ENCODE measurements at regions not wholly inside any gene's neighbourhood (a gene's known extent, or its start where the extent isn't known, plus 50 kb on each side); places are given as distances from the start of the nearest gene placed in this dataset.

GRCh38 chr14:27435923-27436670 is 838.3 kb upstream of the NOVA1 start:
- WGBS (ENCODE audit: extremely low coverage, insufficient coverage, insufficient read length): no CpG with 5 or more reads among the region's 3 CpGs
- H3K79me2 ChIP-seq (ENCODE audit: control insufficient read depth, insufficient read depth, low read length, poor library complexity): no peaks in the 10 kb centered on the region

GRCh38 chr14:27484633-27485032 is 886.8 kb upstream of the NOVA1 start:
- no peak overlapping the region for H3K14ac ChIP-seq (ENCODE audit: low read length)
- no peak for DNase-seq
- no peak overlapping the region for H3K4me2 ChIP-seq (ENCODE audit: low read length)
- H4K8ac ChIP-seq (ENCODE audit: low read depth, low read length): no peak overlapping the region
- H3K4me3 ChIP-seq (ENCODE audit: low read depth, low read length): no peak overlapping the region
- H2BK5ac ChIP-seq (ENCODE audit: low read depth, low read length, poor library complexity): no peak overlapping the region
- H3K4me1 ChIP-seq (ENCODE audit: control insufficient read depth in 1 of 2, insufficient read depth in 2 of 2, low read length in 2 of 2): no peaks in the 10 kb centered on the region
- H4K91ac ChIP-seq (ENCODE audit: low read depth, low read length): no peak overlapping the region
- H3K36me3 ChIP-seq (ENCODE audit: control insufficient read depth in 1 of 2, insufficient read depth in 2 of 2, low read length in 2 of 2): no peaks in the 10 kb centered on the region
- H4K12ac ChIP-seq (ENCODE audit: low read depth, low read length): no peak overlapping the region
- H2BK12ac ChIP-seq (ENCODE audit: low read length): no peak overlapping the region
- no peak overlapping the region for H3K9ac ChIP-seq (ENCODE audit: low read length)
- no peak overlapping the region for H3K27ac ChIP-seq (ENCODE audit: low read depth, low read length)
- H3K9me3 ChIP-seq (ENCODE audit: insufficient read depth, low read depth, low read length): no peaks in the 10 kb centered on the region
- H2BK120ac ChIP-seq (ENCODE audit: insufficient read depth, low read length, poor library complexity): no peak overlapping the region
- no peak overlapping the region for H3K4ac ChIP-seq (ENCODE audit: low read depth, low read length)
- H3K23ac ChIP-seq (ENCODE audit: low read length): no peak overlapping the region
- H3K27me3 ChIP-seq (ENCODE audit: insufficient read depth, low read length): no peaks in the 10 kb centered on the region
- H2AFZ ChIP-seq (ENCODE audit: insufficient read depth, low read length, poor library complexity): no peak overlapping the region
- no peaks in the 10 kb centered on the region for H3K79me1 ChIP-seq (ENCODE audit: low read length)
- H3K18ac ChIP-seq (ENCODE audit: low read length): no peak overlapping the region
- H3K79me2 ChIP-seq (ENCODE audit: control insufficient read depth, insufficient read depth, low read length, poor library complexity): no peaks in the 10 kb centered on the region
- H2AK5ac ChIP-seq (ENCODE audit: low read length): no peak overlapping the region

More at GRCh38 chr14:27435923-27436670, 838.3 kb upstream of the NOVA1 start:
- DNase-seq: no peak
- Histone ChIP-seq H3K18ac (ENCODE audit: low read length) (no peak overlapping the region), H2BK5ac (ENCODE audit: low read depth, low read length, poor library complexity) (no peak overlapping the region), H3K4me2 (ENCODE audit: low read length) (no peak overlapping the region), H2AFZ (ENCODE audit: insufficient read depth, low read length, poor library complexity) (no peak overlapping the region), H4K8ac (ENCODE audit: low read depth, low read length) (no peak overlapping the region), H3K23ac (ENCODE audit: low read length) (no peak overlapping the region), H3K9me3 (ENCODE audit: insufficient read depth, low read depth, low read length) (no peaks in the 10 kb centered on the region), H4K91ac (ENCODE audit: low read depth, low read length) (no peak overlapping the region), H3K36me3 (ENCODE audit: control insufficient read depth in 1 of 2, insufficient read depth in 2 of 2, low read length in 2 of 2) (no peaks in the 10 kb centered on the region), H3K4me3 (ENCODE audit: low read depth, low read length) (no peak overlapping the region), H3K9ac (ENCODE audit: low read length) (no peak overlapping the region), H3K27me3 (ENCODE audit: insufficient read depth, low read length) (no peaks in the 10 kb centered on the region), H2BK12ac (ENCODE audit: low read length) (no peak overlapping the region), H3K4ac (ENCODE audit: low read depth, low read length) (no peak overlapping the region), H3K79me1 (ENCODE audit: low read length) (no peaks in the 10 kb centered on the region), H3K4me1 (ENCODE audit: control insufficient read depth in 1 of 2, insufficient read depth in 2 of 2, low read length in 2 of 2) (no peaks in the 10 kb centered on the region), H3K27ac (ENCODE audit: low read depth, low read length) (no peak overlapping the region), H3K14ac (ENCODE audit: low read length) (no peak overlapping the region), H2BK120ac (ENCODE audit: insufficient read depth, low read length, poor library complexity) (no peak overlapping the region), H4K12ac (ENCODE audit: low read depth, low read length) (no peak overlapping the region), H2AK5ac (ENCODE audit: low read length) (no peak overlapping the region)

- H2BK5ac ChIP-seq (ENCODE audit: low read depth, low read length, poor library complexity): no peak overlapping the region
Measured at GRCh38 chr14:27485193-27485592, 887.4 kb upstream of the NOVA1 start.

GRCh38 chr14:27506272-27506671 is 908.4 kb upstream of the NOVA1 start:
- Histone ChIP-seq H3K79me1 (ENCODE audit: low read length) (no peaks in the 10 kb centered on the region), H2BK12ac (ENCODE audit: low read length) (no peak overlapping the region), H2AFZ (ENCODE audit: insufficient read depth, low read length, poor library complexity) (no peak overlapping the region), H3K4me1 (ENCODE audit: control insufficient read depth in 1 of 2, insufficient read depth in 2 of 2, low read length in 2 of 2) (no peaks in the 10 kb centered on the region), H3K9ac (ENCODE audit: low read length) (no peak overlapping the region), H3K36me3 (ENCODE audit: control insufficient read depth in 1 of 2, insufficient read depth in 2 of 2, low read length in 2 of 2) (no peaks in the 10 kb centered on the region), H3K18ac (ENCODE audit: low read length) (no peak overlapping the region), H3K14ac (ENCODE audit: low read length) (no peak overlapping the region), H3K79me2 (ENCODE audit: control insufficient read depth, insufficient read depth, low read length, poor library complexity) (no peaks in the 10 kb centered on the region), H4K8ac (ENCODE audit: low read depth, low read length) (no peak overlapping the region), H4K12ac (ENCODE audit: low read depth, low read length) (no peak overlapping the region), H4K91ac (ENCODE audit: low read depth, low read length) (no peak overlapping the region), H3K4me3 (ENCODE audit: low read depth, low read length) (no peak overlapping the region), H3K9me3 (ENCODE audit: insufficient read depth, low read depth, low read length) (peaks cover 6% of the 10 kb centered on the region), H3K27ac (ENCODE audit: low read depth, low read length) (no peak overlapping the region), H3K4ac (ENCODE audit: low read depth, low read length) (no peak overlapping the region), H3K27me3 (ENCODE audit: insufficient read depth, low read length) (no peaks in the 10 kb centered on the region), H2BK120ac (ENCODE audit: insufficient read depth, low read length, poor library complexity) (no peak overlapping the region), H2AK5ac (ENCODE audit: low read length) (no peak overlapping the region), H3K23ac (ENCODE audit: low read length) (no peak overlapping the region), H3K4me2 (ENCODE audit: low read length) (no peak overlapping the region), H2BK5ac (ENCODE audit: low read depth, low read length, poor library complexity) (no peak overlapping the region)
- WGBS (ENCODE audit: extremely low coverage, insufficient coverage, insufficient read length): no CpG with 5 or more reads among the region's 1 CpG
- DNase-seq: no peak

More at GRCh38 chr14:27485193-27485592, 887.4 kb upstream of the NOVA1 start:
- H3K4me2 ChIP-seq (ENCODE audit: low read length): no peak overlapping the region
- no peak overlapping the region for H3K18ac ChIP-seq (ENCODE audit: low read length)
- no peaks in the 10 kb centered on the region for H3K36me3 ChIP-seq (ENCODE audit: control insufficient read depth in 1 of 2, insufficient read depth in 2 of 2, low read length in 2 of 2)
- no peak overlapping the region for H3K23ac ChIP-seq (ENCODE audit: low read length)
- no peak overlapping the region for H3K27ac ChIP-seq (ENCODE audit: low read depth, low read length)
- H2AK5ac ChIP-seq (ENCODE audit: low read length): no peak overlapping the region
- H3K79me1 ChIP-seq (ENCODE audit: low read length): no peaks in the 10 kb centered on the region
- no peak overlapping the region for H3K4me3 ChIP-seq (ENCODE audit: low read depth, low read length)
- H4K12ac ChIP-seq (ENCODE audit: low read depth, low read length): no peak overlapping the region
- H4K91ac ChIP-seq (ENCODE audit: low read depth, low read length): no peak overlapping the region
- no peak for DNase-seq
- H2BK12ac ChIP-seq (ENCODE audit: low read length): no peak overlapping the region
- H2AFZ ChIP-seq (ENCODE audit: insufficient read depth, low read length, poor library complexity): no peak overlapping the region
- no peaks in the 10 kb centered on the region for H3K9me3 ChIP-seq (ENCODE audit: insufficient read depth, low read depth, low read length)
- H3K4ac ChIP-seq (ENCODE audit: low read depth, low read length): no peak overlapping the region
- H2BK120ac ChIP-seq (ENCODE audit: insufficient read depth, low read length, poor library complexity): no peak overlapping the region
- no peak overlapping the region for H3K9ac ChIP-seq (ENCODE audit: low read length)
- H3K27me3 ChIP-seq (ENCODE audit: insufficient read depth, low read length): no peaks in the 10 kb centered on the region
- H3K14ac ChIP-seq (ENCODE audit: low read length): no peak overlapping the region
- no peak overlapping the region for H4K8ac ChIP-seq (ENCODE audit: low read depth, low read length)
- no peaks in the 10 kb centered on the region for H3K79me2 ChIP-seq (ENCODE audit: control insufficient read depth, insufficient read depth, low read length, poor library complexity)
- H3K4me1 ChIP-seq (ENCODE audit: control insufficient read depth in 1 of 2, insufficient read depth in 2 of 2, low read length in 2 of 2): no peaks in the 10 kb centered on the region
